GM18511 (cell line): ENCODE measurements at regions not wholly inside any gene's neighbourhood (a gene's known extent, or its start where the extent isn't known, plus 50 kb on each side); places are given as distances from the start of the nearest gene placed in this dataset.

Experiments used
- ATAC-seq: cut with Tn5 transposase; IDR thresholded peaks from one replicate; pipeline ENCODE4 v1.9.1; 2021; ENCODE audit warnings: mild to moderate bottlenecking, moderate library complexity; ENCODE audit not compliant: unreplicated experiment

- no peak for ATAC-seq
Measured at GRCh38 chr10:128457136-128457535, 330.9 kb upstream of the MKI67 start.

GRCh38 chr10:128461991-128462390 lies 335.8 kb upstream of the MKI67 start:
- ATAC-seq, result no peak

- ATAC-seq, result no peak
Measured at GRCh38 chr10:128462844-128463243, 336.6 kb upstream of the MKI67 start.

GRCh38 chr10:128463991-128464760 lies 338.0 kb upstream of the MKI67 start:
- ATAC-seq, result no peak

GRCh38 chr10:128465697-128466096 lies 339.5 kb upstream of the MKI67 start:
- ATAC-seq, result no peak

GRCh38 chr10:128466831-128467371 lies 340.7 kb upstream of the MKI67 start:
- no peak for ATAC-seq

- ATAC-seq, result no peak
Measured at GRCh38 chr10:128468462-128468861, 342.2 kb upstream of the MKI67 start.

GRCh38 chr10:128469515-128469914 lies 343.3 kb upstream of the MKI67 start:
- ATAC-seq, result no peak

- ATAC-seq, result no peak
Measured at GRCh38 chr10:128470321-128470965, 344.2 kb upstream of the MKI67 start.

GRCh38 chr10:128471151-128471550 lies 344.9 kb upstream of the MKI67 start:
- no peak for ATAC-seq

GRCh38 chr10:128472196-128472595 lies 346.0 kb upstream of the MKI67 start:
- no peak for ATAC-seq

GRCh38 chr10:128473396-128473795 lies 347.2 kb upstream of the MKI67 start:
- ATAC-seq, result no peak

GRCh38 chr10:128473911-128474310 lies 347.7 kb upstream of the MKI67 start:
- ATAC-seq, result no peak

- no peak for ATAC-seq
Measured at GRCh38 chr10:128474571-128474970, 348.3 kb upstream of the MKI67 start.

- no peak for ATAC-seq
Measured at GRCh38 chr10:128475686-128476367, 349.6 kb upstream of the MKI67 start.

GRCh38 chr10:128476368-128476725 lies 350.1 kb upstream of the MKI67 start:
- no peak for ATAC-seq

- no peak for ATAC-seq
Measured at GRCh38 chr10:128476845-128477244, 350.6 kb upstream of the MKI67 start.

- ATAC-seq, result no peak
Measured at GRCh38 chr10:128480601-128481000, 354.4 kb upstream of the MKI67 start.

GRCh38 chr10:128481152-128481840 lies 355.1 kb upstream of the MKI67 start:
- ATAC-seq, result no peak

- ATAC-seq, result no peak
Measured at GRCh38 chr10:128482052-128482451, 355.8 kb upstream of the MKI67 start.

GRCh38 chr10:128483216-128483615 lies 357.0 kb upstream of the MKI67 start:
- no peak for ATAC-seq
